GM18873 (cell line): ENCODE measurements at regions not wholly inside any gene's neighbourhood (a gene's known extent, or its start where the extent isn't known, plus 50 kb on each side); places are given as distances from the start of the nearest gene placed in this dataset.
"Not testable (repeated sequence)": the region's sequence is repeated elsewhere in the genome, so short reads cannot be mapped to it uniquely, and the experiment has no call there.

Experiments
- ATAC-seq: cut with Tn5 transposase; IDR thresholded peaks from one replicate; pipeline ENCODE4 v1.9.1; 2021; ENCODE audit warnings: mild to moderate bottlenecking, moderate library complexity, moderate number of reproducible peaks; ENCODE audit not compliant: unreplicated experiment, low FRiP score

- ATAC-seq, result not testable (repeated sequence)
Observed at GRCh38 chr1:144031550-144031949, 59.8 kb upstream of the FAM72C start.

GRCh38 chr1:144026022-144026421, 54.2 kb upstream of the FAM72C start:
- ATAC-seq, result peak; percentile 89

- ATAC-seq, result not testable (repeated sequence)
Observed at GRCh38 chr1:144021690-144022384, 50.1 kb upstream of the FAM72C start.
